ENCODE measurements at regions not wholly inside any gene's neighbourhood (a gene's known extent, or its start where the extent isn't known, plus 50 kb on each side); places are given as distances from the start of the nearest gene placed in this dataset.

DNA sequence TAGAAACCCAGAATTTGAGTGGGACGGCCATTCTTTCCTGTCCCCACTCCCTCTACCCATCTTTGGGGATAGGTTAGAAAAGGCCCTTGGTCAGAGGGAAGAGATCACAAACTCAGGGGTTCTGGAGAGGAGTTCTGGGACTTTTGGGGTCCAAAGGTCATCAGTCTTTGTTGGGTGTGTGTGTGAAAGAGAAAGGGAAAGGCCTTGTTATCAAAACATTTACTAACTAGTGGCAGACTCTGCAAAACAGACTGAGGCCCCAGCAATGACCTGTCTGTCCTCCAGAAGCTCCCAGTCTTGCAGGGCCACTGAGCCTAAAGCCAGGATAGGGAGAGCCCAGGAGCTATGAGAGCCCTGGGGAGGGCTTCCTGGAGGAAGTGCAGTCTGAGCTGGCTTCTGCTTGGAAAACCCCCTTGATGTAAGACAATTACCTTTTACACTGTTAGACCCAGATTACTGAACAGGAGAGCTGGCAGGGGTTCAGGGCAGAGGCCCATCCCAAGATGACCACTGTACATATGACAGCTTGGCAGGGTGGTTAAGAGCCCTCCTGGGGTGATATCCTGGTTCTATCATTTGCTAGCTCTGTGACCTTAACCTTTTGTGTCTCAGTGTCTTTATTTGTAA lies 429.1 kb upstream of the CCDC196 start:
- in situ Hi-C loops (cut with MboI; ENCODE audit: low sequenced_read_pairs) = no loop called here

DNA sequence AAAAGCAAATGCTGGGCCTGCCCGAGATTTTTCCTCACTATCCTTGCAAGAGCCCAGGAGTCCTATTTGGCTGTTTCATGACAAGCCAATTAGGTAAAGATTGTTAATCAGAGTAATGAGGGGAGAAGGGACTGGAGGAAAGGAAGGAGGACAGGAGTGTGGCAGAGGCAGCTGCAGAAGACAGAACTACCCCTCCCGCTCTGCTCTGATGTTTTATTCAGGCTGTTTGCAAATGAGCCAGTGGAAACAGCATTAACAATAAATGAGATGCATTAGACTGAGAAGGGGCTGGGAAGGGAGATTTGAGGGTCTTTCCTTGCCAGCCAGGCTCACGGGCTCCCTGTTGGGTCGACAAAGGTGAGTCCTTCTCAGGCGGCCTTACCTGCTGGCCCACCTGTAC lies 421.0 kb upstream of the CCDC196 start:
- in situ Hi-C loops (cut with MboI; ENCODE audit: low sequenced_read_pairs) = no loop called here

GRCh38 chr14:66066981-66067776 lies 419.0 kb upstream of the CCDC196 start:
- in situ Hi-C loops (cut with MboI; ENCODE audit: low sequenced_read_pairs) = no loop called here

GRCh38 chr14:66069036-66069435 lies 417.1 kb upstream of the CCDC196 start:
- in situ Hi-C loops (cut with MboI; ENCODE audit: low sequenced_read_pairs) = no loop called here

GRCh38 chr14:66069830-66070541 lies 416.2 kb upstream of the CCDC196 start:
- in situ Hi-C loops (cut with MboI; ENCODE audit: low sequenced_read_pairs) = no loop called here

- in situ Hi-C loops (cut with MboI; ENCODE audit: low sequenced_read_pairs) = no loop called here
These were observed 415.4 kb upstream of the CCDC196 start for GRCh38 chr14:66070542-66071319.

- in situ Hi-C loops (cut with MboI; ENCODE audit: low sequenced_read_pairs) = no loop called here
These were observed 413.7 kb upstream of the CCDC196 start for GRCh38 chr14:66072190-66073084.

GRCh38 chr14:66074537-66074936 lies 411.6 kb upstream of the CCDC196 start:
- in situ Hi-C loops (cut with MboI; ENCODE audit: low sequenced_read_pairs) = no loop called here

- in situ Hi-C loops (cut with MboI; ENCODE audit: low sequenced_read_pairs) = no loop called here
These were observed 410.0 kb upstream of the CCDC196 start for GRCh38 chr14:66076176-66076575.

DNA sequence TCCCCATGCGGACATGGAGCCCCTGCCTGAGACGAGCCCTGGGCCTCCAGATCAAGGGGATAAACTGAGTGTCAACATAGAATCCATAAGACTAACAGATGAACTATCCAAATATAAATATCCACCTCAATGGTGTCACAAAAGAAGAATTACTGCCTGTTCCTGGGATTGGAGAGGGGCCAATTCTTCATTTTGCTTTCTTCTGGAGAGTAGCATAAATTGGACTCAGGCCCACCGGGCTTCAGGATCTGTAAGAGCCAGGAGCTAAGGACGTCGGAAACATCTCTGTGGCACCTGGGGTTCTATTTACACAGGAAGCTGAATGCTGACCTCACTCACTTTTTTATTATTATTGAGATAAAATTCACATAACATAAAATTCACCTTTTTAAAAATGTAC lies 408.2 kb upstream of the CCDC196 start:
- in situ Hi-C loops (cut with MboI; ENCODE audit: low sequenced_read_pairs) = no loop called here

DNA sequence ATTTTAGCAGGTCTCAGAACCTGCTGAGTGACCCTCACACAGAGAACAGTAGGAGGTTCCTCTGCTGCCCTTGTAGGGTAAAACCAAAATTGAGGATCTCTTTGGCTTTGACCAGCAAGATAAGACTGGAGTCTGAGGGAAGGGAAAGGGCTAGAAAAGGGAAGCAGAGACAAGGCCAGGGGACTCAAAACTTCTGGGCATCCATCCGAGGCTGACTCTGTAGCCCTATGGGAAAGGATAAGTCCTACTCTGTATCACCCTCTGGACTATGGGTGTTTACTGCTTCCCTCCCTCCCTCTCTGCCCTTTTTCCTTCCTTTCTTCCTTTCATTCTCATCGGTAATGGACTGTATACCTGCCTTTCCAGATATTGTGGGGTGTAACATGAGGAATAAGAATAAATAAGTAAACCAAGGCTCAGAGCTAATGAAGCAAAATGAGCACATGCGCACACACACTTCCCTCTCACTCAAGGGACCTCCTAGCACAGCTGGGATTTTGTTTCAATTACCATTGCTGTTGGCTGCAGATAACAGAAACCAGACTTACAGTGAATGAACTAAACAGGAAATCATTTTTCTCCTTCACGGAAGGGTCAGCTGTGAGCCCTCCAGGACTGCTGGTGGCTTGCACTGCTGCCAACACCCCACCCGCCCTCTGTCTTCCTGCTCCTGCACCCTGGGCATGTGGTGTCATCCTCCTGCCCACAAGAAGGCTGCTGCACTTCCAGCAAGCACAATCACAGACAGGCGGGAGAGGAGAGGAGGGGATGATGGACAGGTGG lies 404.4 kb upstream of the CCDC196 start:
- in situ Hi-C loops (cut with MboI; ENCODE audit: low sequenced_read_pairs) = no loop called here

DNA sequence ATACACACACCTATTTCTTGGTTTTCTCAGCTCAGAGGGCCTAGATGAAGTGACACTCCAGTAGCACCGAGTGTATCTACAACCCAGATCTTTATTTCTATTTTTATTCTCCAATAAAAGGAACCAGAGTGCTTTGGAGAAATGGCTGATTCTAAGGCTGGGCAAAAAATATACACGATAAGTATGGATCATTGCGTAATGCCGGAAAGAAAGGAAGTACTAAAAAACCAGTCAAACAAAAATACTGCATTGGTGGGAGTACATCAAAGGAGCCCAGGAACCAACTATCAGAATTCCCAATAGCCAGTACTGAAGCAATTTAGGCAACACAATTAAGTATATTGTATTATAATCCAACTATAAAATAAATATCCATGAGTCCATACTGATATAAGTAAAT lies 400.9 kb upstream of the CCDC196 start:
- in situ Hi-C loops (cut with MboI; ENCODE audit: low sequenced_read_pairs) = no loop called here

- in situ Hi-C loops (cut with MboI; ENCODE audit: low sequenced_read_pairs) = no loop called here
These were observed 400.5 kb upstream of the CCDC196 start for GRCh38 chr14:66085665-66086064.

DNA sequence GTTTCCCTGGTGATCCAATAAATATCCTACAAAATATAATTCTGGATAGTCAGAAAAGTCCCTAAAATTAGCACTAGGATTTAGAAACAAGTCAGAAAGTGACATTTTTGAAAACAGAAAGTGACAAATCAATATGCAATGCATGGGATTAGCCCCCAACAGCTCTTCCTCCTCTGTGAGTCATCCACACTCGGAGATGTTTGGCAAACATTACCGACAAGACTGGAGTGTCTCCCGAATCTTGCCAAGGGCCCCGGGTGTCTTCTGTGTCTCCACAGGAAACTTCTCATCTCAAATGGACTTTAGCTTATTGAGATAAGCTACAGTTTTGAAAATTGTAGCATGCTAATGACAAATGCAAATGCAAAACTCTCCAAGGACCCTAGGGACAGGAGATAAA lies 398.9 kb upstream of the CCDC196 start:
- in situ Hi-C loops (cut with MboI; ENCODE audit: low sequenced_read_pairs) = no loop called here

DNA sequence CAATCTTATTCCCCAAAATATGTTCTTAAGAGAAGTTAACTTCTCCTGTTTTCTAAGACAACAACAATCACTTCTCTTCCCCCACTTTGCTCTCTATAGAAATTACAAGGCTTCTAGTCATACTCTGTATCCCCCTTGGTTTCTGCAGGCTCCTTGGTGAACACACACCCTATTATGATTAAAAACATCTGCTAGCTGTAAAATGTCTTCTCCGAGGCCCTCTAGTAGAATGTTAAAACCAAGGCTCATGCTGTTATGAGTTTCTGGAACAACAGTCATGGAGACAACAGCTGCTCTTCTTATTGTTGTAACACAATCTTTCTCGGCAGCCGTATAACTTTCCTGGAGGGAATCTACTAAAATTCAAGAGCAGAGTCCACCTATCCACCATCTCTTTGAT lies 397.5 kb upstream of the CCDC196 start:
- in situ Hi-C loops (cut with MboI; ENCODE audit: low sequenced_read_pairs) = no loop called here

DNA sequence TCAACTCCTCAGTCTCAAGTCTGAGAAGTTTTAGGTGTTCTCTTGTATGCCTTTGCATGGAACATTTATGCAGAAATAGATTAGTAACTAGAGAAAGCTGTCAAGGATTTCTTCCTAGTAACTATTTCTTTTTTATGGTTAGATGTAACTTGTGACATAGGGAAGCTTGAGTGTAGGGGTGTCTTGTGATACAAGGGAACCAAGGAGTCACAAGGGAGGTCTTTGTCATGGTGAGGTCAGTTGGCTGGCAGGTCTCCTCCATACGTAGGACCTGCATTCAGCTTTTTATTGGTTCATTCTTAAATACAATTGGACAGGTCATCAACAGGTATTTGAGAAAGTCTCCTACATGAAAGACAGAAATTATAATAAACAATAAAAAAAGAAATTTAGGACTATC lies 394.0 kb upstream of the CCDC196 start:
- in situ Hi-C loops (cut with MboI; ENCODE audit: low sequenced_read_pairs) = no loop called here

DNA sequence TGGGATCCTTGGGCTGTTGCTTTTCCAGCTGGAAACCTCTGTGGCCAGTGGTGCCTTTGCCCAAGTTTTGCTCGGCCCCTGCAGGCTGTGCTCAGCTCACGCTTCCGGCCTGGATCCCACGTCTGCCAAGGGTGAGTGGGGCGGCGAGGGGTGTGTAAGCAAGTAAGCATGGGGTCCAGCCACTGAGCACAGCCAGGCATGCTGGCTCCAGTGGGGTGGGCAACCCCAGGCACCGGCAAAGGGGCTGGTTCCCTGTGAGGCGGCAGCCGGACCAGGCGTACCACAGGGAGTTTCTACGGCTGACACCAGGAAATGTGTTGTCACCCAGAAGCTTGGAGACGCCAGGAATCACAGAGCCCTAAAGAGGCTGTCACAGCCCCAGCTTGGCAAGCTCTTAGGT lies 393.4 kb upstream of the CCDC196 start:
- in situ Hi-C loops (cut with MboI; ENCODE audit: low sequenced_read_pairs) = no loop called here

DNA sequence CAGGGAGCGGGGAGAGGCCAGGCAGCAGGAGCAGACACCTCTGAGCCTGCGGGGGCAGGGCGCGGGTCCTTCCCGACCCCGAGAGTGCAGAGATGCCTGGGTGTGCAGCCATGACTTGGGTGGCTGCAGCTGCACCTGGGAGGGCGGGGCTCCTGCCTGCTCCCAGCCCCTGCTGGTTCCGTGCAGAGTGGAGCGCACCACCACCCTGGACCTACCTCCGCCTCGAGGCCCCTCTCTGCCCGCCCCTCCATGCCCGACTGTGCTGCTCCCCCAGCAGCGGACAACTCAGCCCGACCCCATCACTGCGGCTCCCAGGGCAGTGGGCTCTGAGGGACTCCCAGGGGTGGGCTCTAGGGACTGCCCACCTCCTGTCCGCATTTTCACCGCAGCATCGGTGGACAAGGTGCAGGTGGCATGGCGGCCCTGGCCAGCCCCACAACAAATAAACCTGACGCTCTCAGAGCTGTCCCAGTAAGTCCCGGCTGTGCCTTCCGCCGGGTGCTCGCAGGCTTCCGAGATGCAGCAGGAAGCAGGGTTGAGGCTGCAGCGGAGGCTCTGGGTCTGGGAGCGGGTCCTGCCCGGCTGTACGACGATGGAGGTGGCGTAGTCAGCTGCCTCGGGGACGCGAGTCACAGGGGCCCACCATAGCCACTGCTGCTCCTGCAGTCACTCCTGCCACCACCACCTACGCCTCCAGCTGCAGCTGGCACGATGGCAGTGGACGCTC lies 392.0 kb upstream of the CCDC196 start:
- in situ Hi-C loops (cut with MboI; ENCODE audit: low sequenced_read_pairs) = no loop called here

DNA sequence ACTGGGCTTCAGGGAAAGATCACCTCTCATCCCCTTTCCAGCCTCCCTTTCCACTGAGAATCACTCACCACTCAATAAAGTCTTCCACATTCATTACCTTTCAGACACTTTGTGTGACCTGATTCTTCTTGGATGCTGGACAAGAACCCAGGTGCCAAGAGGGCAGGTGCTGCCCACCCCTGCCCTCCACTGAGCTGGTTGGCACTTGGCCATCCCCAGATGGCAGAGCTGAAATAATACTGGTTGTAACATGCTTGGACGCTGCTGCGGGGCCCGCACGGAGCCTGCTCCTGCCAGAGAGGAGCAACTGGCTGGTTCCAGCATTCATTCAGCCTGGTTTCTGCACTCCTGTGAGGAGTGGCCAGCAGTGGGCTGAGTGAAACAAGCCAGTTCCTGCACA lies 386.7 kb upstream of the CCDC196 start:
- in situ Hi-C loops (cut with MboI; ENCODE audit: low sequenced_read_pairs) = no loop called here
